HPDE6-E6E7 (cell line): ENCODE measurements at regions not wholly inside any gene's neighbourhood (a gene's known extent, or its start where the extent isn't known, plus 50 kb on each side); places are given as distances from the start of the nearest gene placed in this dataset.
"Not testable (repeated sequence)": the region's sequence is repeated elsewhere in the genome, so short reads cannot be mapped to it uniquely, and the experiment has no call there.

Experiments used
- DNase-seq: peaks from one replicate; pipeline ENCODE4 v3.0.0; 2011; ENCODE audit warnings: missing footprints; ENCODE audit errors: extremely low spot score

DNA sequence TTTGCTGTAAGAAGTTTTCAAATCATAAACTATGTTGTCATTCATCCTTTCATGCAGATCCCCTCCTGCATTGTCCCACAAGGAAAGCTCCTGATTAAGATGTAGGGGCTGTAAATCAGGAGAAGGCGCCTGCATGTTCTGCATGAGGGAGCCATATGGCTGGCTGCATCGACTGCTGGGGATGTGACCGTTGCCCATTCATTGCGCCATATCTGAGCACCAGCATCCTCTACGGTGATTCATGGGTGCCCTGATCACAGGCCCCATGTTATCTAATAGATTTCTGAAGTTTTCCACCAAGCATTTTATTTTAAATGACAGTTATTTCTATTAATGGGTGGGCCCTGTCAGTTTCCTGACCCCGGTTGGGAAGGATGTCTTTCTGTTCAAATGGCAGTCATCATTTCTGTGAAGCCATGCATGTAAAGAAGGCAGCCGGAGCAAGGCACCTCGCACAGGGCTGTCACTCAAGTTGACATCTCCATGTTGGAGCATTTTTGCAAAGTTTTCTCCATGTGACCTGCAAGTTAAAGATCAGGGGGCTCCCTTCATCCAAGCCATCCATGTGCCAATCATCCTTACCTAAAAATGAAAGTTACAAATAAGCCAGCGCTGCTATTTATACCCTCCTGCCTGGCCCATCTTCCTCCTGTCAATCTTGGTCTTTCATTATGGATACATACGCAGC lies 128.8 kb downstream of the TEX36 start:
- no peak for DNase-seq

DNA sequence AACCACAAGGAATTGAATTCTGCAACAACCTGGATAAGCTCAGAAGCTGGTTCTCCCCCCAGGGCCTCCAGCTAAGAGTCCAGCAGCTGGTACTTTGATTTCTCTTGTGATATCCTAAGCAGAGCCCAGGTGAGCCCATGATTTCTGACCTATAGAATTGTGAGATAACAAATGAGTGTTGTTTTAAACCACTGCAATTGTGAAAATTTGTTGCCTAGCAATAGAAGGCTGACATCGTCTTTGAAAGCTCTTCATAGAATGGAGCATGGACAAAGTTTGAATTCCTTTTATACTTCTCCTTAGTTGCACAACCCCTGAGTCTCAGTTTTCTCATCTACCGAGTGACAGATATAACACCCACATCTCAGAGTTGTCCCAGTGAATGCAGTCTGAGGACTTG lies 129.9 kb downstream of the TEX36 start:
- DNase-seq = no peak

DNA sequence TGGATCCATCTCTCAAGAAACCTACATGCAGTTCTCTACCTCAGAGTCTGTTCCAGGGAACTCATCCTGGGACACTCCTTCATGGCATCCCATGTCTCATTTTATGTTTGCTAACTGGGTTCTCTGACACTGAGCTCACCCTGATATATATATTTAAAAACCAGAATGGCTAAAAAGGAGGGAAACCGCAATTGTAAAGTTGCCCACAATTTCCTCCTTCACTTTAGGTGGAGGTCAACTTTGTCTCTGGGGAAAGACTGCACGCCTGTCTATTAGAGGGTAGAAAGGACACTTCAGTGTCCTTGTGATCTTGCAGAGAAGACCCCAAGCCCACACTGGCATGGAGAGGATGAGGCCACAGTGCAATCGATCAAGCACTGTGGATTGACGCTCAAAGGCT lies 131.7 kb downstream of the TEX36 start:
- no peak for DNase-seq

DNA sequence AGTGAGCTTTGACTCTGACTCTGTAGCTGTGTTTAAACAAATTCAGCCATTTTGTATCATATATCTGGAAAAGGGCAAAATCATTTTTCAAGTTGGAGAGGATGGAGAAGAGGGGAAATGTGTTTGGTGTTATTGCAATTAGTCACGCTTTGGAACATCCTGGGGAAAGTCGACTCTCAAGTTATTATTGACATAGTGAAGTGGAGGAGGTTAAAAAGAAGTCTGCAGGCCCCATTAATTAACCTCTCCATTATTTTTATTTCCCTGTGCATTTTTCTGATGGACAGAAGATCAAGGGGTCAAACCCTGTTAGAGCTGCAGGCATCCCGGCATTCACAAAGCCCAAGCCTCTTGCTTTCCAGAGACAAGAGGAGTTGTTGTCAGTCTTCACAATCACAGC lies 132.6 kb downstream of the TEX36 start:
- DNase-seq = no peak

DNA sequence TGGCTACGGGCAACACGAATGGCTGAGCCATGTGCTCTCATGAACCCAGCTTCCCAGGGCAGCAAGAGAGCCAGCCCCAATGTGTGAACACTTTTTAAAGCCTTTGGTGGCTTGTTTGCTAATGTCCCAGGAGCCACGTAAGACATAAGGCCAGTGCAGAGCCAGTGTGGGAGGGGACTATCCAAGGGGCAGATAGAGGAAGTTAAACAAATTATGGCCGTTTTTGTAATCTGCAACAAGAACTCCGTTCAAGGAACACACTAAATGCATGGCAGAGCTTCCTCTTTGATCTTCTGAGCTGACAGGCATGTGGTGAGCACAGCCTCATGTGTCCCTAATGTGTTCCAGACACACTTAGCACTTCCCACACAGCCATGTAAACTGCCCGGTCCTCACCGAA lies 133.3 kb downstream of the TEX36 start:
- DNase-seq = no peak

DNA sequence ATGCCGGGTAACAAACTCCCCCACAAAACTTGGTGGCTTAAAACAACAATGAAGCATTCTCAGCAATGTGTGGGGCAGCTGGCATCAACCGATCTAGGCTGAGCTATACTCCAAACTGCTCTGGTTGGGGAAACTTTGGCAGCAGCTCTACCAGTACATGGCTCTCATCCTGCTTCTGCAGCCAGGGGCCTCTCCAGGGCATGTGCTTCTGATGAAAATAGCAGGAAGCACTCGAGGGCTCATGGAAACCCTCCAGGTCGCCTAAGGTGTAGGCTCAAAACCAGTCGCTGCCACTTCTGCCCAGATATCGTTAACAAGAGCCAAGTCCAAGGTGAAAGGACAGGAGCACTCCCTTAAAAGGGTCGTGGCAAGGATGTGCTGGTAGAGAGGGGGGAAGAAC lies 134.1 kb downstream of the TEX36 start:
- no peak for DNase-seq

DNA sequence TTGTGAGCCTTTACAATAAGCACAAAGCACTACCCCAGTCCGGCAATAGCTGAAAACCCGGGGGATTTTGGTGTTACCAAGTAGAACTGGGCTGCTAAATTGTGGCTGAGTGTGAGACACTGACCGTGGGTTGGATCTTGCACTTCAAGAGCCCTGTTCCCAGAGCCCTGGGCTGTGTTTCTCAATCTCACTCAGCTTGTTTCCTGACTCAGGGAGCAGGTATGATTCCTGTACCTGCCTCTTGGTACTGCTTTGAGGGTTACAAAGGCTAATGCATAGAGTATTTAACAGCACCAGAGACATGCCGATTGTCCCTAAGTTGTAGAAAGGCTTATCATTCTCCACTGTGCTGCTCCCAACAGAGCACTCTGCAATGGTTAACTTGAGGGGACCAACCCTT lies 134.6 kb downstream of the TEX36 start:
- no peak for DNase-seq

DNA sequence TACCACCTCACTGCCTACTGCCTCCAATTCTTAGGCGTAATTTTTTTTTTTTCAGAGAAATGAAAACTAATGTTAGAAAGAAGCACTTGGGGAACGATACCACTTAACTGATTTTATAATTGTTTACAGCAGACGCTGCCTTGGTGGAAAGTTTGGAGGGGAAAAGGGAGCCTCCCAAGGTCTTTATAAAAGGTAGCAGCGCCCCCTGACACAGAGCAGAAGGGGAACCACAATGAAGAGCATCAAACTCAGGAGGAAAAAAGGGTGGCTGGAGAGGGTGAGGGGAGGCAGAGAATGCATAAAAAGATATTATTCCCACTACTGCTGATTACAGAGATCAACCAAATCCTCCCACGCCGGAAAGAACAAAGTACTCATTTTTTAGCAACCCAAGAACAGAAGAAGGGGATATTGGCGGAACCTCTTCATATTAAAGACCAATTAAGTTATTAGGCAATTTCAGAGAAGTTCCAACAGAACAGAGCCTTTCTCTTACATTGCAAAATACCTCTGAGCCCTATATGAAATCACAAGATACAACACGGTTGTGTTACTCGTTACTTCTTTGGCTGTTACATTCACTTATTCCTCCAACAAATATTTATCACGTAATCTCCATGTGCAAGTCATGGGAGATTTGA lies 135.8 kb downstream of the TEX36 start:
- DNase-seq = no peak

DNA sequence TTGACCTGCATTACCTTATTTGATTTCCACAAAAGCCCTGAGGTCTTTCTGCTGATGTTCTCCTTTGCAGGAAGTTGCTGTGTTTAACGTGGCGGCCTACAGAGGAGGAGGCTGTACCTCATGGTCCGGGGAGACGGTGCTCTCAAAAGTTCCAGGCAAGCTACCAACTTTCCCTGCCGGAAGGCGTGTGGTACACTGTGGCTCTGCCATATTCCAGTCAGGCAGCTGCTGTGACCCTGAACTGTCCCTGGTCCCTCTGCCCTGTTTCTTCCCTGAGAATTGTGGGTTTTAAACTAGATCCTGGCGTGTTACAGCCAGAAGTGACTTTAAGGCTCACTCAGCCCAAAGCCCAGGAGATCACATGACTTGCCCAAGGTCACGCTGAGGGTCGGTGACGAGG lies 139.2 kb downstream of the TEX36 start:
- no peak for DNase-seq

DNA sequence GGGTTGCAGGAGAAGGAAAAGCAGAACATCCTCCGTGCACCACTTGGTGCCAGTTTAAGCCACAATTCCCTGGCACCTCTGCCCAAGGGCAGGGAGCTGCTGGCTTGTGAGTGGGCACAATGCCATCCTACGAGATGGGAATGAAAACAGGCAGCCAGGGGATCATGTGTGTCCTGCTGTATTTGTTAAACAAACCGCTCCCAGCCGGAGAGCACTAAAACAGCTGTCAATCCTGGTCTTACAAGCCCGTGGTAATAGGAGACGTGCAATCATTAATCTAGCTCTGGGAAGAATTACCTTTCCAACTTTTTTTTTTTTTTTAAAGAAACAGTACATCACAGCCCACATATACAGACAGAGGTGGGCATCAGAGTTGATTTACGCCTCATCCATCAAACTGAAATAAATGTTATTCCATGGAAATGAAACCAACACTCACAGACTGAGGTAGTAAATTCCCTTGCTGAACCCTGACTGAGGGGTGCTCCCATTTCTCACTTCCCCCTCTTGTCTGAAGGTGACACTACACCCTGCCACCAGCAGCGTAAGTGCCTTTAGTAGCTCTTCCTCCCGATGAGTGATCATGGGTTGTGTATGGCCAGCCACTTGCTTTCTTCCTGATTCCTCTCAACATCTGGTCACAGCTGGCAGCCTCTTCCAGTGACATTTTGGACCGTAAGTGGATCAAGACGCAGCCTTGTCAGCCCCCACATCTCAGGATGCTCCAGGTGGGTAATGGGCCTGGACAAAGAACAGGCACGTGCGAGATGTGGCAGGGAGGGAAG lies 143.8 kb downstream of the TEX36 start:
- DNase-seq = no peak

DNA sequence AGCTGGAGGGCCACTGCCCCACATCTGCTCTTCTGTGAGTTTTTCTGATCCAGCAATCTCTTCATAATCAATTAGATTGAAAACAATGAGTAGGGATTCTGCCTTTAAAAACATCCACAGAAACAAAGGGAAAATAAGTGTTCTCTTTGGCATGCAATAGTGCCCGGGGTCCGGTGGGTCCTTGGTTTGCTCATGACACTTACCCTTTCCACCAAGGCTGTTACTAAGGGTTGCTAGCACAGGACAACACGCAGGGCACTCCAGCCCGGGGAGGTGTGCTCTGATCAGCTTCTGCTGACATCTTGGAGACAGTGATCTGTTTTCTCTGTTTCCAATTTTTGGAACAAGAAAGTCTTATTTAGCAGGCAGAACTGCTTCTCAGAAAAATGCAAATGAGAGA lies 146.7 kb downstream of the TEX36 start:
- DNase-seq = no peak

DNA sequence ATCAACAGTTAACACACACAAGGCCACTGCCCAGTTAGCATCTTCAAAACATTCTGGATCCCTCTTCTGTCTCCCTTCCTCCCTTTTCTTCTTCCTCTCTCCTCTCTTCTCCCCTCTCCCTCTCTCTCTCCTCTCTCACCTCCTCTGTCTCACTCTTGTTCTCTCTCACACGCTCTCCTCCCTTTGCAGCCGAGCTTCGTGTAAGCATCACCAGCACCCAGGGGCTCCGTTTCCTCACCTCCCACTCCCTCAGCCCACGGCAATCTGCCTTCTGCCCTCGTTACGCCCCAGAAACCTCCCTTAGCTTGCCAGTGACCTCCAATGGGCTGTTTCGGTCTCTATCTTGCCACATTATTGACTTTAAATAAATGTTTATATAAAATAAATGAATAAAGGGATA lies 147.4 kb downstream of the TEX36 start:
- no peak for DNase-seq

DNA sequence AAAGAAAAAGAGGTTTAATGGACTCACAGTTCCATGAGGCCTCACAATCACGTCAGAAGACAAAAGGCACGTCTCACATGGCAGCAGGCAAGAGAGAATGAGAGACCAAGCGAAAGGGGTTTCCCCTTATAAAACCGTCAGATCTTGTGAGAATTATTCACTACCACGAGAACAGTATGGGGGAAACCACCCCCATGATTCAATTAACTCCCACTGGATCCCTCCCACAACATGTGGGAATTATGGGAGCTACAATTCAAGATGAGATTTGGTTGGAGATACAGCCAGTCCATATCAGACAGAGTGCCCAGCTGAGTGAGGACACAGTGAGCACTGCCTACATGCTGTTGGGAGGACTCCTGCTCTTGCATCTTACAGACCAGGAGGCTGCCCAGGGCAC lies 148.4 kb downstream of the TEX36 start:
- DNase-seq = no peak

DNA sequence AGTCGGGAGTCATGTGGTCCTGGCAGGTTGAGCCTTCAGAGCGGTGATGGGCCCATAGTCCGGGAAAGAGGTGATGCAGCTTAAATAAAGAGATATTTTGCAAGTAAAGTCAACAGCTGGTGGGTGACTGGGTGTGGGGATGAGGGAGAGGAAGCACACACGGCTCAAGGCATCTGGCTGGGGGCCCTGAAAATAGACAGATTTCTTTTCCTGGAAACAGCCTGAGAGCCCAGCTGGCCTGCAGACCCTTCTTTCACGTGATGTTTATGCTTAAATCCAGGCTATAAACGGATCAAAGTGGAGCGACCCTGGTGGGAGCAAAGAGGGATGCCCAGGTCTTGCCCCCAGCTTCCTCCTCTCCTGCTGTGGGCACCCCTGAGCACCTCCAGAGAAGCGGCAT lies 149.1 kb downstream of the TEX36 start:
- no peak for DNase-seq

DNA sequence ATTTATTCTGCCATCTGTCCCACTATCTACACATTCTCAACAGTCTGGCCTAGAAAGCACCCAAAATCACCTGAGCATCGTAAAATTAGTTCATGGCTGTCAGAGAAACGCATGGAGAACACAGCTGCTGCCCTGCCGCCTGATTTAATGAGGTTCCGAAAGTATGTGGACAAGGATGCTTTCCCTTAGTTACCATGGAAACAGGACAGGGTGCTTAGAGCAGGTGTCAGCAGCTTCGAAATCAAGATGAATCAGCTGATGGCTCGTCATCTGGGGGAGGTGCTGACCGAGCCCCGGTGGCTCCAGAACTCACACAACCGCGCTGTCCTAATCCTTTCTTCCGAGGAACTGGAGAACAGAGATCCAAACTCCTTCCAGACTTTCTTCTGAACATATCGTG lies 151.5 kb downstream of the TEX36 start:
- DNase-seq = no peak

DNA sequence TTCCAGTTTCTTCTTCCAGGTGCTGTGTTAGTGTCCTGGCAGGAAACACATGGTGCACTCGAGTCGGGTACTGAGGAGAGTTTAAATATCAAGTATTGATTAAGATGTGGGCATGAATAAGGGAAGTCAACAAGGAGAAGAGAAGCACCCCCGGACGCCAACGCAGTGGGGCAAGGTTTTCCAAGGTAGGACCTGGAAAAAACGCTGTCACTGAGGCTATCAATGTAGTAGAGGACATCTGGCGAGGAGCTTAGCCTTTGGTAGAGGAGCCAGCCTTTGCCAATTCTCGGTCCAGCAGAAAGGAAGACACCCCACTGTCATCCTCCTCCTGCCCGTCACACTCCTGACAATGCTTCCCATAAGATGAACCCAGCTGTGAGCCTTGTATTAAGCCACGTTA lies 159.6 kb downstream of the TEX36 start:
- no peak for DNase-seq

DNA sequence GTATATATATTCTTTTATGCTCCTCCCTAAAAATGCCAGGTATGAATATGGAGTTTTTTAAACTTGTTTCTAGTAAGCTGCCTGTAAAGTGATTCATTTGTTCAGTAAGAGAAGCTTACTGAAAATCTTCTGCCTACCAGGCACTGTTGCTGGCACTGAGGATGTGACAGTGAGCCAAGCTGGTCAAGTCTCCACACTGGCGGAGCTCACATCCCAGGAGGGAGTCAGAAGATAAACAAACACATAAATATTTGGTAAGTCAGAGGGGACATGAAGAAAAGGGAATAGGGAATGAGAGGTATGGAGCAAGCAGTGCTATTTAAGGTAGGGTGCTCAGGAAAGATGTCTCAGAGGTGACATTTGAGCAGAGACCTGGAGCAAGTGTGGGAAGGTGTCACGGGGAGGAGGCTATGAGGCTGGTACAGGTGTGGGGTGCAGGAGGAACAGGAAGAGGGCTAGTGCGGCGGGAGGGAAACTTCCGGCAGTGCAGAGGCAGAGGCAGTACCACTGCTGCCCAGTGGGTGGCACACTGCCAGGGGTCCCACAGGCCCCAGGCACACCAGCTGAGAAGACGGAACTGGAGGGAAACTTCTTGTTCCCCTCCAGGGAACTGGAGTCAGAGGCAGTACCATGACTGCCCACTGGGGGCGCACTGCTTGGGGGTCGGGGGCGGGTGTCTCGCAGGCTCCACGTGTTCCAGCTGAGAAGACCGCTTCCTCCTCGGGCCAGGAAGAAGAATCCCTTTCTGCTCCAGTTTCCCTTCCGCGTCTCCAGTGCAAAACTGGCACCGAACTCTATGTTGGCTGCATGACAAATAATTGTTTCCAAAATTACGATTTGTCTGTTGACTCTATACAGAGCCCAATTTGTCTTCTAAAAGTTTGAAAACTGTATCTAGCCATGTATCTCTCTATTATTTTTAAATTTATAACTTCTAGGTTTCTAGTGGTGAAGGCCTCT lies 161.0 kb downstream of the TEX36 start:
- no peak for DNase-seq

DNA sequence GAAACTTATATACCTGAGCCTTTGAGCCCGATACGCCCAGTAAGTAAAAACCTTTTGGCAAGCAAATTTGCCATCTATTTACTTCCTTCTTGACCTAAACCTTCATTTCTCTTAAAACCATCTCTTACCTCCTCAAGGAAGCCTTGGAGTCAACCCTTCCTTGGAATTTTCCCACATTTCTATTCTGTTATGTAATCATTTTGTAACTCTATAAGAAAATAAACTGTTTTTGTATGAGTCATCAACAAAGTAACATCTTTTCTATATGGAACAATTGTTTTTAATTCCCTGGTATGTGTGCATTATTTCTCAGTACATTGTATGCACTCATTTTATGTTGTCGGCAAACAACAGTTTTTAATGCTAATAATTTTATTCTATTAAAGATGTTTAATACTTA lies 162.0 kb downstream of the TEX36 start:
- DNase-seq = no peak

DNA sequence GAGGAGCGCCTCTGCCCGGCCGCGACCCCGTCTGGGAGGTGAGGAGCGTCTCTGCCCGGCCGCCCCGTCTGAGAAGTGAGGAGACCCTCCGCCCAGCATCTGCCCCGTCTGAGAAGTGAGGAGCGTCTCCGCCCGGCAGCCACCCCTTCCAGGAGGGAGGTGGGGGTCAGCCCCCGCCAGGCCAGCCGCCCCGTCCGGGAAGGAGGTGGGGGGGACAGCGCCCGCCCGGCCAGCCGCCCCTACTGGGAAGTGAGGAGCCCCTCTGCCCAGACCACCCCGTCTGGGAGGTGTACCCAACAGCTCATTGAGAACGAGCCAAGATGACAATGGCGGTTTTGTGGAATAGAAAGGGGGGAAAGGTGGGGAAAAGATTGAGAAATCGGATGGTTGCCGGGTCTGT lies 164.6 kb downstream of the TEX36 start:
- not testable (repeated sequence) for DNase-seq

DNA sequence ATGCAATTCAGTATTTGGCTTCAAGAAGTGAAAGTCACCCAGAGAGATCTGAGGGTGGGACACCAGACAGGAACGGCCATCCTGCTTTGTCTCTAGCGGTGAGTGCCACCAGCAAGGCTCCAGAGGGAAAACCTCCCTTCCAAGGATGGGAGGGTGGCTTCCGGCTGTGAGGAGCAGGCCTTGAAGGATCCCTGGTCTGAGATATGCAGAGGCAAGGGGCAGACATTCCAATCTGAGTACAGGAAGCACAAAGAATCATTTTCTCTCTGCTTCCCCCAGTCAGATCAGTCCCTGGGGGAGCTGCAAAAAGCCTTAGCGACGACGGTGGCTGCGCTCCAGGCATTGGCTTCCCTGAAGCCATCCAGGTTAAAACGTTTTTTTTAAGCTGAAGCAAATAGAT lies 167.4 kb downstream of the TEX36 start:
- DNase-seq = no peak

DNA sequence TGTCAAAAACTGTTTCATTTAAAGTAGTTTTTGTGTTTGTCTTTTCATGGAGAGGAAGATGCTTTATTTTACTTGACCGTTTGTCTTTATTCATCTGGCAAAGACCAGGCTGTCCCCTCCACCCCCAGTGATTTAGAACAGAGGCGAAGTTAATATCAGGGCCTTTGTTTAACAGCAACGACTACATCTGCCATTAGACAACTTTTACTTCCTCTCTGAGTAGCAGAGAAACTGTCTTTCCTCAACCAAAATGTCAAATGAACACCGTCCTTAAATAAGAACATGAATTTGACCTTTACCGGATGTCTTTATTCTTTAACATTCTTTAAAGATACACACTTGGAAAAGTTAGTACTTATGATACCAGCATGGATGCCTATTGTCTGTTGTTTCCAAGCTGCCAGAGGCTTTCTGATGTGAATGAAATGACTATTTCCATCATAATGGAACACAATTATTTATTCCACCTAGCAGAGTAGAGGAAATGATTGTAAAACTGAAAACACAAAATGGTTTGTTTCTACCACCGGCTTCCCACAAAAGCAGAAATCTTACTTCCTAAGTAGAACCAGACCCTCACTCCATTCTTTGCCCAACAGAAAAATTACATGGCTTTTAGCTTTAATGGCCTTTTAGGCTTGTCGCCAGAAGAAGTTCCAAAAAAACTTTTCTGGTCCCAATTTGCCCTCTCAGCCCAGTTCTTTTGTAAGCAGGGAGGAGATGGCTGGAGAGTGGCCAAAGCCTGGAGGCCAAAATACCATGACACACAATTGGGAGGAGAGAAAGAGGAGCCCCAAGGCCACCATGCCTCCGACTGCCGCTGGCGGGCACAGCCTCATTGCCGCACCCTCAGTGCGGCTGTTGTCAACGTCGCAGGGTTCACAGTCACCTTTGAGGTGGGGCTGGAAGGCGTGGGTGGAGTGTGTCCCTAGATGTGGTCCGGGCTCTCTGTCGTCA lies 168.5 kb downstream of the TEX36 start:
- no peak for DNase-seq
